IPS DF 6.9 (cell line): ENCODE measurements at regions not wholly inside any gene's neighbourhood (a gene's known extent, or its start where the extent isn't known, plus 50 kb on each side); places are given as distances from the start of the nearest gene placed in this dataset.

Source experiments
- DNase-seq: peaks from one replicate; pipeline ENCODE4 v3.0.0-alpha.2; 2013; ENCODE audit warnings: low read depth, low spot score
- H3K27ac ChIP-seq: one replicate; pipeline ENCODE4 v1.5.1; 2013; ENCODE audit warnings: low read length, control low read depth
- H3K27me3 ChIP-seq: 2 replicates; pipeline ENCODE4 v1.6.1; 2013; ENCODE audit warnings: mild to moderate bottlenecking, low read length; ENCODE audit not compliant: control insufficient read depth, insufficient read depth
- H3K36me3 ChIP-seq: 2 replicates; pipeline ENCODE4 v1.6.1; 2013; ENCODE audit warnings: low read length; ENCODE audit not compliant: control insufficient read depth, insufficient read depth
- H3K4me1 ChIP-seq: 2 replicates; pipeline ENCODE4 v1.6.1; 2013; ENCODE audit warnings: low read length; ENCODE audit not compliant: control insufficient read depth, insufficient read depth
- H3K4me3 ChIP-seq: 2 replicates; pipeline ENCODE4 v1.5.1; 2013; ENCODE audit warnings: mild to moderate bottlenecking, low read length
- H3K9me3 ChIP-seq: 2 replicates; pipeline ENCODE4 v1.6.1; 2013; ENCODE audit warnings: low read length, inconsistent platforms; ENCODE audit not compliant: control insufficient read depth, insufficient read depth
- WGBS: extraction: QIAGEN DNeasy Blood & Tissue Kit; methylation state at CpG from one replicate; pipeline ENCODE4 v1.1.7; 2013; ENCODE audit warnings: mixed read lengths, missing lambda C conversion rate; ENCODE audit not compliant: insufficient read length, insufficient coverage; 5-methylcytosine and 5-hydroxymethylcytosine counted together

DNA sequence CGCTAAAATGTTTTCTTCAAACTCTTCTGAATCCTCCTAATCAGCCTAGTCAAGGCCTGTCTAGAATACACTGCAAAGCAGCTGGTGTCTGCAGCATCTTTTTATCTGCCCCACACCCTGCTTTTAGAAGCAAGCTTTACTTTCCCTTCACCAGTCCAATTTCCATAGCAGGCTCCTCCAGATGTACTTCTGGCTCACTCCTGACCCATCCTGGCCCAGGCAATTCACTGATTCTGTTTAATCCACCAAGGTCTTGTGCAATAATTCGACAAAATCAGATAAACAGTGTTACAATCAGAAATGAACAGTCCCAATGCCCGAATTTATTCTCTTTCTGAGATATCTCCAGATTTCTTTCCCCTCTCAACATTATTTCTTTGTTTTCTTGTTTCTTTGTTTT is 415.2 kb upstream of the SGCG start:
- no peaks in the 10 kb centered on the region for H3K9me3 ChIP-seq
- no CpG with 5 or more reads among the region's 3 CpGs for WGBS
- DNase-seq = no peak

DNA sequence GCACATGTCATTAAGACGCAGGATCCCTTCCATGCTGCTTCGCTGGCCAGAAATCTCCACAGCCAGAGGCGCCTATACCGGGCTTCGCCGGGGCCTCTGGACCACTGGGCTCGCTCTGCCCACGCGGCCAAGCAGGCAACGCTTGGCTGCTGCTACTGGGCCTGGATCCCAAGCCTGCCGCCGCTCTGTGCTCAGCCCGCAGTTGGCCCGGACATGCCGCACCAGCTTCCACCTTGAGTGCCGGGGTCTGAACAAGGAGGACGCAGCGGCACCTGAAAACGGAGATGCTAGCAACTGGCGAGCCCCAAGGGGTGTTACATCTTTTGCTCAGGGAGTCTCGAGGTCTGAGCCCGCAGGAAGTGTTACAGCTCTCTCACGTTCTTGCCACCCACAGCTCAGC is 409.9 kb upstream of the SGCG start:
- Histone ChIP-seq H3K36me3 (no peaks in the 10 kb centered on the region), H3K27me3 (no peaks in the 10 kb centered on the region), H3K27ac (no peak overlapping the region), H3K9me3 (no peaks in the 10 kb centered on the region), H3K4me3 (no peak overlapping the region), H3K4me1 (no peaks in the 10 kb centered on the region)
- no CpG with 5 or more reads among the region's 23 CpGs for WGBS
- DNase-seq = no peak

More for the DNA sequence above, 415.2 kb upstream of the SGCG start:
- H3K4me1 ChIP-seq = no peaks in the 10 kb centered on the region
- no peaks in the 10 kb centered on the region for H3K27me3 ChIP-seq
- no peak overlapping the region for H3K4me3 ChIP-seq
- H3K27ac ChIP-seq = no peak overlapping the region
- no peaks in the 10 kb centered on the region for H3K36me3 ChIP-seq

DNA sequence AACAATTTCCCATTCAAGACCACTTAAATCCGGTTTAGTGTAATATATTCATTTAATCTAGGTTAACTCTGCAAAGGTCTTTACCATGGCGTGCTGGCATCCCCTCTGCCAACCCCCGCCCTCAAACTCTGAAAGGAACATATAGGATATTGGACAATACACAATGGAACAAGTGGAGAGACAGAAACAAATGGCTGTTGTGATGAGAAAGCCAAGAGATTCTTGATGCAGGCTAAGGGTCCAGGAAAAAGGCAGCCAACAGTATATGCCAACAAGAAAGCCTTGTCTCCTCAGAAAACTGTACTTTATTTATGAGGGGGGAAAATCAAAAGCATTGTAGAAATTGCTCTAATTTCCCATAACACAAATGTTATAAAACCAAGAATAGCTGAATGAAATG is 407.3 kb upstream of the SGCG start:
- DNase-seq = no peak
- Histone ChIP-seq H3K4me1 (no peaks in the 10 kb centered on the region), H3K9me3 (no peaks in the 10 kb centered on the region), H3K4me3 (no peak overlapping the region), H3K36me3 (no peaks in the 10 kb centered on the region), H3K27ac (no peak overlapping the region), H3K27me3 (no peaks in the 10 kb centered on the region)
- WGBS = no CpG with 5 or more reads among the region's 3 CpGs

DNA sequence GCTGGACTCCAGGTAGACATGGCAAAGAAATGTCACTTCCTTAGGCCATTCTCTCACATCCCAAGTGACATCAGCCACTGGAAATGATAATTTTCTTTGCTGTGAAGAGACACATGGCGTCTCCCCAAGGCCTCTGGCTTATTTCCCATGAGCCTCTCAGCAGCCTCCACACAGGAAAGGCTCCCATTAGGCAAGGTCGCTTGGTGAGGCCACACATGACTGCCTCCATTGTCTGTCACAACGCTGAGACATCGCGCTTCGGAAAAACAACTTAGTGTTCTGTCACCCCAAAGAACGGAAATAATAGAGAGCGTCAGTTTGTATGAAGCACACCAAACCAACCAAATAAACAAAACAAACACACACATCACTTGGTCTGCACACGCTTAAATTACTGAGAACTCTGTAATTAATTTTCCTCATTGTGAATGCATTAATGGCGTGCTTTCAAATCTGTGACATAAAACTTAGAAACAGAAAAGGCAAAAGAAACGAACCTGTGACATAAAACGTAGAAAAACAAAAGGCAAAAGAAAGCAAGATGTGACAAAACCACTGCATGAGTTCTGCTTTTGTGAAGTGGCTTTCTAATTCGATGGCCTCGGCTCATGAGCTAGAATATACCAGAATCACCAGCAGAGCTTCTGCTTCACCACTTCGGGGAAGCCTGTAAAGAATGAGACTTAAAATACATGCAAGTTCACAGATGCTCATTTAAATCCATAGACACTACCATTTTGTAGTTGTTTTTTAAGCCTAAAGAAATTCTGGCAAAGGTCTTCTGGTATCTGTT is 404.2 kb upstream of the SGCG start:
- WGBS = no CpG with 5 or more reads among the region's 15 CpGs

DNA sequence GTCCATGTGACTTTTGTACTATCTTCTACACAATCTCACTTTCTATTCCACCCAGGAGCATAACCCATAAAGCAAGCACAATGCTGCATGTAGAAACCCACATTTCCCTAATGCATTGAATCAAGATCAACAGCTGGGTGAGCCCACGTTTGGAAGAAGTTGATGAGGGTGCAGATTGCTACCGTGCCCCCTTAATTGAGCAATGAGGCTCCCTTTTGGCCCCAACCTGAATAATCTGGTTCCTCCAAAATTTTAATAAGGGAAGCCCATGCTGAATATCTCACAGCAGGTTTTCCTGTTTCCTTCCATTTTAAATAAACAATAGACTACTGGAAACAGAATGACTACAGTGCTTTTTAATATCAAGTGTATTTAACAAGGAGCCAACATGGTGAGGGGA is 403.6 kb upstream of the SGCG start:
- H3K27me3 ChIP-seq = no peaks in the 10 kb centered on the region
- no peaks in the 10 kb centered on the region for H3K4me1 ChIP-seq
- no peak for DNase-seq
- H3K4me3 ChIP-seq = no peak overlapping the region
- H3K9me3 ChIP-seq = no peaks in the 10 kb centered on the region
- H3K36me3 ChIP-seq = no peaks in the 10 kb centered on the region
- no peak overlapping the region for H3K27ac ChIP-seq
- WGBS = no CpG with 5 or more reads among the region's 2 CpGs

More for the DNA sequence above, 404.2 kb upstream of the SGCG start:
- no peaks in the 10 kb centered on the region for H3K36me3 ChIP-seq
- no peaks in the 10 kb centered on the region for H3K4me1 ChIP-seq
- no peak overlapping the region for H3K27ac ChIP-seq
- no peaks in the 10 kb centered on the region for H3K9me3 ChIP-seq
- H3K27me3 ChIP-seq = no peaks in the 10 kb centered on the region
- no peak overlapping the region for H3K4me3 ChIP-seq
- DNase-seq = no peak

DNA sequence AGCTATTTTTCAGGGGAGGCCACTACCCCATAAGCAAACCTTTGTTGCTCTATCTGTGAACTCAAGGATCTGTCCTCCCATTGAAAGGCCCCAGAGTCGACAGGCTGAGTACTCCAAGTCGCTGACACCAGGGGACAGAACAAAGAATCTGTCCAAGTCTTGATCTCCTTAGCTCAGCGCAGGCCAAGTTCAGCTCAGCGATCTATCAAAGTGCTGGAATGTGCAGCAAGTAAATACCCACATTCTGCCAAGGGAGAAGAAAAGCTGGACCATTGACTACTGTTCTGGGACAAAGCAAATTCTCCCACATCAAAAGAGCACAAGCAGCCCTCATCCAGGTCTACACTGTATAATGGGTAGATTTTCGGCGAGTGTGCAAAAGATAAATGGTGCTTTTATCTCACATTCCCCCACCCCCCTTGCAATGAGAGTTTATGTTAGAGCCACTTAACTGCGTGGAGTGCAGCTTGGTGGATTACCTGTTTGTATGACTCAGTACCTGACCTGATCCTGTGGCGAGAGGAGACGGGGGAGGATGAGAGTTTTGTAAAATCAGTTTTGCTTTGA is 391.7 kb upstream of the SGCG start:
- DNase-seq = no peak
- Histone ChIP-seq H3K36me3 (no peaks in the 10 kb centered on the region), H3K27me3 (no peaks in the 10 kb centered on the region), H3K4me1 (no peaks in the 10 kb centered on the region), H3K9me3 (no peaks in the 10 kb centered on the region), H3K27ac (no peak overlapping the region), H3K4me3 (no peak overlapping the region)
- WGBS = no CpG with 5 or more reads among the region's 9 CpGs

DNA sequence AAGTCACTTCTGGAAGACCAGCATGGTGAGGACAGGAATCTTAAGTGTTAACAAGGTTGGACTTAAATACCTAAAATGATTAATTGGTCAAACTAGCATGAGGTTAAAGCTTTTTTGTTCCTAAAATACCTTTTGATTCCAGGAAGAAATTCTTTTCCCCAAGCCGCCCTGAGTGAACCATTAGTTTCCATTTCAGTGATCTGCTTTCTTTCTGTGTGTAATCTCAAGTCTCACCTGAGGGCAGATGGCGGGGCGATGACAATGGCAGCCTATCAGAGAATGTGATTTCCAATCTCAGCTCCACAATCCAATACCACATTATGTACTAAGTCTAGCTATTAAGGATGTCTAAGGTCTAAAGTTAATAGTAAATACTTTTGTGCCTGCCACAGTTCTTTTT is 390.9 kb upstream of the SGCG start:
- no CpG with 5 or more reads among the region's 3 CpGs for WGBS
- Histone ChIP-seq H3K27me3 (no peaks in the 10 kb centered on the region), H3K9me3 (no peaks in the 10 kb centered on the region), H3K36me3 (no peaks in the 10 kb centered on the region), H3K4me1 (no peaks in the 10 kb centered on the region), H3K27ac (no peak overlapping the region), H3K4me3 (no peak overlapping the region)
- no peak for DNase-seq

DNA sequence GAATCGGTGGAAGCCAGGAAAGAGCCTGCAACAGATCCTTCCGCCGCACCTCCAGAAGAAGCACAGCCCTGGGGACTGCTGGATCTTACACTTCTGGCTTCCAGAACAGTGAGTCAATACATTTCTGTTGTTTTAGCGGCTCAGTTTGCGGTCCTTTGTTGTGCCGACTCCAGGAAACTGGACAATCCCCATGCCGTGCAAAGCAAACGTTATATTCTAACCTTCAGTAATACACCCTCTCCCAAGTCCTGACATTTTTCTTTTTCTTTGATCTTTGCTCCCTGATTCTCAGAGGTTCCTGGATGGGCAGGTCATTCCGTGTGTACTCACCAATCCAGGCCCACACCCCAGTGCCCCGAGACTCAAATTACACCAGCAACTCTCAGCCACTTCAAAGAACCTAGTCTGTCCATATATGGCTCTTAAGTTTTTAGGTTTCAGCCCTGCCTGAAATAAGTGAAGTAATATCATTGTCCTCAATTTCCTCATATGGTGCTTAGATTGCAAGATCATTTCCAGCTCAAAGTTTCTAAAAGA is 387.1 kb upstream of the SGCG start:
- H3K9me3 ChIP-seq = no peaks in the 10 kb centered on the region
- H3K36me3 ChIP-seq = no peaks in the 10 kb centered on the region
- H3K4me3 ChIP-seq = no peak overlapping the region
- no peak overlapping the region for H3K27ac ChIP-seq
- H3K4me1 ChIP-seq = no peaks in the 10 kb centered on the region
- no CpG with 5 or more reads among the region's 10 CpGs for WGBS
- DNase-seq = no peak
- H3K27me3 ChIP-seq = no peaks in the 10 kb centered on the region

DNA sequence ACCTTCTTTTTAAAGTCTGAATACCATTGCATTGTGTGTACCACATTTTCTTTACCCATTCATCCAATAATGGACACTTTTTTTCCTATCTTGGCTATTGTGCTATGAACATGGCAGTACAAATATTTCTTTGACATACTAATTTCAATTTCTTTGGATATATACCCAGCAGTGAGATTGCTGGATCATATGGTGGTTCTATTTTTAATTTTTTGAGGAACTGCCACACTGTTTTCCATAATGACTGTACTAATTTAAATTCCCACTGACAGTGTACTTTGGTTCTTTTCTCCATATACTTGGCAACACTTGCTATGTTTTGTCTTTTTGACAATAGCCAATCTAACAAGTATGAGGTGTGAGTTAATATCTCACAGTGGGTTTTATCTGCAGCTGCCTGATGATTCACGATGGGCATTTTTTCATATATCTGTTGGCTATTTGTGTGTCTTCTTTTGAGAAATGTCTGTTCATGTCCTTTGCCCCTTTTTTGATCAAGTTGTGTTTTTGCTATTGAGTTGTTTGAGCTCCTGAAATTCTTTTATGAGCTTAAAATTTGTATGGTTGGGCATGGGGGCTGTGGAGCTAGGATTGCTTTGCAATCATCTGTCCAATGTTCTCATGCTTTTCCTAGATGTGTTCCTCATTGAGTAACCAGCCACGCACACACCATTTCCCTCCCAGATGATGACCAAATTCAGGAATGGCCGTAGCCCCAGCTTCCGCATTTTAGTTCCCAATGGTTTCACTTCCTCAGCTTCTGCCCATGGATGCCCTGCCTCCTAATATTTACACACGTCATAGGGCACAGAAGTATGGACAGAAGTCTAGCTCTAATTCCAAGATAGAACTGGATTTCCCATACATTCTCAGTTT is 380.0 kb upstream of the SGCG start:
- no CpG with 5 or more reads among the region's 5 CpGs for WGBS
- Histone ChIP-seq H3K27ac (no peak overlapping the region), H3K4me1 (no peaks in the 10 kb centered on the region), H3K9me3 (no peaks in the 10 kb centered on the region), H3K27me3 (no peaks in the 10 kb centered on the region), H3K36me3 (no peaks in the 10 kb centered on the region), H3K4me3 (no peak overlapping the region)
- DNase-seq = no peak

DNA sequence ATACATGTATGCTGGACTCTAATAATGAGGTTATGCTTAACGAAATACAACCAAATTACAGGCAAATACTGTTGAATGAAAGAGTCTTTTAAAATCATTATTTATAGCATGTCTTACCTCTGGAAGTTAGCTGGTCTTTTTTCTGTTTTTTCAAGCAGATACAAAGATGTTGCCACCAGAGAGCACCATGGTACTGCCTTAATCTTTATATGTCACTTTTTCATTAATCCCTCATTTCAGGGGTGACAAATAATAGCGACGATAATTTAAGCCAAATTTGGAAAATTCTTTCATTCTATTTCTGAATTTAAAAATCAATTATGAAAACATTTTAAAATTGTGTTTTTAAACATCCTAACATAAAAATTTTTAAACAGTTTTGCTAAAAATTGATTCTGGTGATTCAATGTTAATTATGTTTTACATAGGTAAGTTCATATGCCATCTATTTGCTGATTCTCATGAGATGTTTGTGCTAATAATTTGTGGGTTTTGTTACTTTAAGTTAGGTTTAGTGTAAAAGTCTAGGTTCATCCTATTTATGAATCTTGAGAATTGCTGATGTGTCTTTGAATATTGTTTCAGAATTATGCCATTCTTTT is 379.3 kb upstream of the SGCG start:
- no peak overlapping the region for H3K4me3 ChIP-seq
- no peaks in the 10 kb centered on the region for H3K9me3 ChIP-seq
- no CpG with 5 or more reads among the region's 3 CpGs for WGBS
- H3K36me3 ChIP-seq = no peaks in the 10 kb centered on the region
- H3K4me1 ChIP-seq = no peaks in the 10 kb centered on the region
- H3K27me3 ChIP-seq = no peaks in the 10 kb centered on the region
- no peak for DNase-seq
- no peak overlapping the region for H3K27ac ChIP-seq
